Fibroblast of lung (primary cell): ENCODE measurements at regions not wholly inside any gene's neighbourhood (a gene's known extent, or its start where the extent isn't known, plus 50 kb on each side); places are given as distances from the start of the nearest gene placed in this dataset.

Experiments
- DNase-seq, 2 donors: peaks; one replicate each; pipeline versions ENCODE4 v3.0.0 to v3.0.0-alpha.2; 2010; ENCODE audit warnings: low read depth in 2 of 2
- H2AFZ ChIP-seq: 2 replicates; pipeline ENCODE4 v1.5.1; 2012; ENCODE audit warnings: low read length, control low read depth, inconsistent platforms
- H3K27ac ChIP-seq: 2 replicates; pipeline ENCODE4 v1.5.1; 2011; ENCODE audit warnings: low read length, control low read depth; ENCODE audit not compliant: insufficient read depth
- H3K27me3 ChIP-seq: 2 replicates; pipeline ENCODE4 v1.5.1; 2011; ENCODE audit warnings: mild to moderate bottlenecking, low read length; ENCODE audit not compliant: control insufficient read depth, insufficient read depth
- H3K36me3 ChIP-seq: 2 replicates; pipeline ENCODE4 v1.5.1; 2011; ENCODE audit warnings: low read length; ENCODE audit not compliant: control insufficient read depth, insufficient read depth
- H3K4me1 ChIP-seq: 2 replicates; pipeline ENCODE4 v1.5.1; 2011; ENCODE audit warnings: low read length; ENCODE audit not compliant: control insufficient read depth, insufficient read depth; ENCODE audit errors: extremely low read depth
- H3K4me2 ChIP-seq: 2 replicates; pipeline ENCODE4 v1.5.1; 2011; ENCODE audit warnings: low read length, control low read depth; ENCODE audit not compliant: insufficient read depth; ENCODE audit errors: extremely low read depth
- H3K4me3 ChIP-seq, 4 experiments: fragments of 200-600 bp in 1 of 4; sonication (generic) in 1 of 4; replicated peaks in 1 of 4; 2 replicates each; pipeline ENCODE4 v1.5.1; 2011 to 2016; ENCODE audit warnings: low read length in 4 of 4, low read depth in 3 of 4, mild to moderate bottlenecking in 3 of 4, control low read depth in 2 of 4, inconsistent platforms in 1 of 4, mixed read lengths in 1 of 4; ENCODE audit not compliant: insufficient read depth in 1 of 4; ENCODE audit errors: control extremely low read depth in 1 of 4
- H3K79me2 ChIP-seq: 2 replicates; pipeline ENCODE4 v1.5.1; 2012; ENCODE audit warnings: mild to moderate bottlenecking, low read length, inconsistent platforms; ENCODE audit not compliant: control insufficient read depth, insufficient read depth
- H3K9ac ChIP-seq: 2 replicates; pipeline ENCODE4 v1.5.1; 2011; ENCODE audit warnings: mild to moderate bottlenecking, low read length, control low read depth; ENCODE audit not compliant: insufficient read depth
- H3K9me3 ChIP-seq: 2 replicates; pipeline ENCODE4 v1.5.1; 2012; ENCODE audit warnings: low read depth, low read length; ENCODE audit not compliant: control insufficient read depth, insufficient read depth
- H4K20me1 ChIP-seq: 2 replicates; pipeline ENCODE4 v1.5.1; 2011; ENCODE audit warnings: low read length; ENCODE audit not compliant: control insufficient read depth, insufficient read depth; ENCODE audit errors: extremely low read depth
- CTCF ChIP-seq, 2 donors: IDR thresholded peaks in 1 of 2; conservative IDR thresholded peaks in 1 of 2; 1 replicate in 1 of 2; 2 replicates in 1 of 2; pipeline ENCODE4 v1.5.1; 2011 to 2012; ENCODE audit warnings: low read length in 2 of 2, control low read depth in 1 of 2, inconsistent platforms in 1 of 2, low read depth in 1 of 2, mild to moderate bottlenecking in 1 of 2
- EZH2 ChIP-seq: IDR thresholded peaks from 2 replicates; pipeline ENCODE4 v1.5.1; 2012; ENCODE audit warnings: low read length, control low read depth, mild to moderate bottlenecking; ENCODE audit errors: missing control alignments

DNA sequence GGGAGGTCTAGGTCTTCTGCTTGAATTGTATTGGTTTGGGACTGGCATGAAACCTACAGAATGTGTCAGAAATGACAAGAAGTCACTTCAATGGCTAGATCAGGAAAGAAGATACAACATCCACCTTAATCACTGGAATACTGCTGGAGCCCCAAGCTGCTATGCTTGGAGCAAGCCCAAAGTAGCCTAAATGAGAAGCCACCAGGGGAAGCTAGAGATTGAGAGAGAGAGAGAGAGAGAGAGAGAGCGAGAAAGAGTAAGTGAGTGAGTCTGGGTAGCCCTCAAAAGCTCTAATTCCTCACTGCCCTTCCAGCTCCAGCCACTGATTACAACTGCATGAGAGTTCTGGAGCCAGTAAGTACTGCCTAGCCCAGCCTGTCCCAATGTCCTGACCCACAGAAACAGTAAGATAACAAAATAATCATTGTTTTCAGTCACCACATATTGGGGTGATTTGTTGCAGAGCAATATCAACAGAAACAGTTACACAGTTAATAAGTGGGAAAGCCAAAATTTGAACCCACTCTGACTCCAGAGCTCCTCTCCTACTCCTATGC, 529.2 kb upstream of the GOLIM4 start:
- H4K20me1 ChIP-seq, result no peaks in the 10 kb centered on the region
- H3K9ac ChIP-seq, result no peak overlapping the region
- no peak overlapping the region for H2AFZ ChIP-seq
- no peaks in the 10 kb centered on the region for H3K27me3 ChIP-seq
- H3K4me3 ChIP-seq, result no peak overlapping the region
- no peak for TF ChIP-seq EZH2
- H3K79me2 ChIP-seq, result no peaks in the 10 kb centered on the region
- H3K4me2 ChIP-seq, result no peak overlapping the region
- no peaks in the 10 kb centered on the region for H3K4me1 ChIP-seq
- no peak overlapping the region for H3K27ac ChIP-seq
- H3K36me3 ChIP-seq, result no peaks in the 10 kb centered on the region
- H3K9me3 ChIP-seq, result no peaks in the 10 kb centered on the region
- no peak for DNase-seq

DNA sequence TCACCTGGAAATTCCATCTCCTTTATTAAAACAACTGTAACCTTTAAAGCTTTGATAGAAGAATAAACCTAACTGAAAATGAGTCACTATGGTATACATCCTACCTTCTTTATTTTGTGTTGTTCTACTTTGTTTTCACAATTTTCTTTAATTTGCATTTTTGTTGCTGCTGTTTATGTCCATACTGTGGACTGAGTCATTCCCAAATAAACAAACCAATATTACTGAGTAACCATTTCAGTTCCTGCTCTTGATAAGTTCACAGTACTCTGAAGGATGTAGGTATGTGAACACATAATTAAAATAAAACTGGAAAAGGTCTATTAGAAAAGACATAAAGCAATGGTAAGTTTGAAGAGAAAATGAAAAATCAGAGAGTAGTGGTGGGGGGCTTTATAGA, 528.5 kb upstream of the GOLIM4 start:
- H3K9ac ChIP-seq, result no peak overlapping the region
- no peaks in the 10 kb centered on the region for H3K79me2 ChIP-seq
- H4K20me1 ChIP-seq, result no peaks in the 10 kb centered on the region
- H3K4me2 ChIP-seq, result no peak overlapping the region
- no peak for DNase-seq
- TF ChIP-seq EZH2 (no peak), CTCF (conservative IDR thresholded peaks at IDR 0.05 in 1 of 2, IDR thresholded peaks at IDR 0.05 in 1 of 2; ENCODE audit: low read depth in 1 of 2, low read length in 2 of 2) (no peak)
- H3K27ac ChIP-seq, result no peak overlapping the region
- no peaks in the 10 kb centered on the region for H3K36me3 ChIP-seq
- no peaks in the 10 kb centered on the region for H3K4me1 ChIP-seq
- H3K9me3 ChIP-seq, result no peaks in the 10 kb centered on the region
- H3K27me3 ChIP-seq, result no peaks in the 10 kb centered on the region
- no peak overlapping the region for H2AFZ ChIP-seq
- no peak overlapping the region for H3K4me3 ChIP-seq

GRCh38 chr3:168622795-168623194, 527.1 kb upstream of the GOLIM4 start:
- H4K20me1 ChIP-seq, result no peaks in the 10 kb centered on the region
- H3K27me3 ChIP-seq, result no peaks in the 10 kb centered on the region
- no peak overlapping the region for H3K27ac ChIP-seq
- no peaks in the 10 kb centered on the region for H3K4me1 ChIP-seq
- no peak overlapping the region for H2AFZ ChIP-seq
- no peak for DNase-seq
- H3K36me3 ChIP-seq, result no peaks in the 10 kb centered on the region
- H3K79me2 ChIP-seq, result no peaks in the 10 kb centered on the region
- no peak overlapping the region for H3K9ac ChIP-seq
- TF ChIP-seq CTCF (conservative IDR thresholded peaks at IDR 0.05 in 1 of 2, IDR thresholded peaks at IDR 0.05 in 1 of 2; ENCODE audit: low read depth in 1 of 2, low read length in 2 of 2), result no peak
- TF ChIP-seq EZH2, result no peak
- H3K4me2 ChIP-seq, result no peak overlapping the region
- H3K4me3 ChIP-seq, result no peak overlapping the region
- H3K9me3 ChIP-seq, result no peaks in the 10 kb centered on the region
